ENCODE measurements at regions not wholly inside any gene's neighbourhood (a gene's known extent, or its start where the extent isn't known, plus 50 kb on each side); places are given as distances from the start of the nearest gene placed in this dataset.
"Not testable (repeated sequence)": the region's sequence is repeated elsewhere in the genome, so short reads cannot be mapped to it uniquely, and the experiment has no call there.

DNA sequence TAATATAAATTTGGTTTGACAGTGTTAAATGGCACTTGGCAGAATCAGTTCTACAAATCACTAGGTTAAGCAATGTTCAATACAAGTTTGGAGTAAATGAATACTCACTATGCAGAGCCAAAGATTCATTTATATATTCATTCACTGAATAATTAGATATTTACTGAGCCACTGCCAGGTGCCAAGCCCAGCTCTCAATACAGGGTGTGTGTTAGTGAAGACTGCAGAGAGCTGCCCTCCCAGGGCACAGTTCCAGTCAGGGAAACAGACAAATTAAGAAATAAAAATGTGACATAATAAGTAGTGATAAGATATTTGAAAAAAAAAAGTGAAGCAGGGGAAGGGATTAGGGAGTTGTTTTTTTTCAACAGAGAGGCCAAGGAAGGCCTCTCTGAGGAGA is 411.7 kb downstream of the KCNRG start:
- DNase-seq = no peak

GRCh38 chr13:50427511-50427910 is 412.3 kb downstream of the KCNRG start:
- DNase-seq = not testable (repeated sequence)

- no peak for DNase-seq
Measured at GRCh38 chr13:50428183-50428877, 413.1 kb downstream of the KCNRG start.

GRCh38 chr13:50435011-50435410 is 408.5 kb downstream of the DLEU7 start:
- no peak for DNase-seq

DNA sequence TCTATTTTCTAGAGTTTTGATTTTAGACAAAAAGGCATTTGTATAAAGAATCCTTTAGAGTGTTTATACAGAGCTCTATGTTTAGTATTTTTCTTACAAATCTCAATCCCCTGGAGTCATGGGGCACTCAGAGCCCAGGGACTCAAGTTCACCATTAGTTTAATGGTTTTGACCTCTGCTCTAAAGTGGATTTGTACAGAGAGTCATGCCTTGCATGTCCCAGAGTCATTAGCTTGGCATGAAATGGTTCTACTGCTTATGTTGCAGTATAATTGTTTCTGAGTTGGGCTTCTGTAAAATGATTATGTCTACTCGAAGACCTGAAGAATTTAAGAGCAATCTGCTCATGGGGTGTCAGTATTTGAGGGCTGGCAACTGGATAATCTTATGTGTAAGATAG is 406.2 kb downstream of the DLEU7 start:
- no peak for DNase-seq

- DNase-seq = no peak
Measured at GRCh38 chr13:50438351-50438750, 405.1 kb downstream of the DLEU7 start.

- no peak for DNase-seq
Measured at GRCh38 chr13:50441130-50441529, 402.4 kb downstream of the DLEU7 start.

GRCh38 chr13:50444726-50445125 is 398.8 kb downstream of the DLEU7 start:
- no peak for DNase-seq

DNA sequence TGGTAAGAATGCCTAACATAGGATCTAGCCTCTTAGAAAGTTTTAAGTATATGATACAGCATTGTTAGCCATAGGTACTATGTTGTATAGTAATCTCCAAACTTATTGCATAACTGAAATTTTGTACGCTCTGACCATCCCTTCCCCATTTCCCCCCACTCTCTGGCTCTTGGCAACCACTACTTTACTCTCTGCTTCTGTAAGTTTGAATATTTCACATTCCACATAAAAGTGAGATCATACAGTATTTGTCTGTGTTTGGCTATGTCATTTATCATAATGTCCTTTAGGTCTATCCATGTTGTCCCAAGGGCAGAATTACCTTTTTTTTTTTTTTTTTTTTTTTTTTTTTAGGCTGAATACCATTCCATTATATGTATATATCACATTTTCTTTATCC is 396.9 kb downstream of the DLEU7 start:
- DNase-seq = no peak

- no peak for DNase-seq
Measured at GRCh38 chr13:50448535-50448998, 394.9 kb downstream of the DLEU7 start.

DNA sequence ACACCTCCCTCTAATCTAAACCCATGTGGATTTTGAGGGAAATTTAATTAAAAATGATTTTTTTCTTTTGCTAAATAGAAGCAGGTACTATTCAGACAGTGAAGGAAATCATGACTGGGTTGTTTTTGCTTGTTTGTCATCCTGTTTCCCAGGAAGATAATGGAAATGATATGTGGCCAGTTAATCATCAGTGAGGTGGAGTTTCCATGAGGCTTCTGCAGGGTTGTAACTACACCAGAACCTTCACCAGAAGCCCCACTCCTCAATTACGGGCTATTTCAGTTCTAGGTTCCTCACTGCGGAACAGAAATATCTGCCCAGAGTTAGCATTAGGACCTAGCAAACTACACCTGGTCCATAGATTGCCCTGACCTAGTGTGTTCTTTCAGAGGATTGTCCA is 394.0 kb downstream of the DLEU7 start:
- DNase-seq = no peak

DNA sequence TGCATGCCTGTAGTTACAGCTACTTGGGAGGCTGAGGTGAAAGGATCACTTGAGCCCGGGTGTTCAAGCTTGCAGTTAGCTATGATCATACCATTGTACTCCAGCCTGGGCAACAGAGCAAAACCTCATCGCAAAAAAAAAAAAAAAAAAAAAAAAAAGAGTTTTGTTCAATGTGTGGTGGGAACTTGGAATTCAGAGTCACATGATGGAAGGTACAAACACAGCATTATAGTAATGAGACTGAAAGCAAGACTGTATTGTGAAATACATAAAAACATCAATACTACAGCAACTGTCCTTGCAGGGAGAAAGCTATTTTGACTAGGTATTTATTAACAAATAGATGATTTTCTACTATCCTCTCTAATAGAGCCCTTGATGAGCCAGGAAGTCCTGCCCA is 393.2 kb downstream of the DLEU7 start:
- no peak for DNase-seq

GRCh38 chr13:50451609-50452008 is 391.9 kb downstream of the DLEU7 start:
- DNase-seq = no peak

DNA sequence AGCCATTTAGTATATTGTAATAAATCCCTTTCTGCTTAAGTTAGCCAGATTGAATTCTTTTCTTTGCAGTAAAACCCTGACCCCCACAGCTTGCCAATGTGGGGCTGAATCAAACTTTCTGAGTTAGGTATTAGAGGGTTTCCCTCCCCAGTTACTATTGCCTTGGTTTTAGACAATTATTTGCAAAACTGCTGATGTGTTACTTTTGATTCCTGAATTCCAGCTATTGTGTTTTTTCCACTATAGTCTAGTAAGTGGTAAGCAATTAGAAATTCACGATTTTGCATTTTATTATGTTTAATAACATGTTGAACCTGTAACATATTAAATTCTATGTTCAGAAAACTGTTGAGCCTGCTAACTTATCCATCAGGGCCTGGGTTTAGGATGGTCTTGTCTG is 391.5 kb downstream of the DLEU7 start:
- DNase-seq = no peak

- no peak for DNase-seq
Measured at GRCh38 chr13:50452756-50453155, 390.7 kb downstream of the DLEU7 start.

GRCh38 chr13:50453188-50453587 is 390.3 kb downstream of the DLEU7 start:
- no peak for DNase-seq

GRCh38 chr13:50456111-50456510 is 387.4 kb downstream of the DLEU7 start:
- no peak for DNase-seq

DNA sequence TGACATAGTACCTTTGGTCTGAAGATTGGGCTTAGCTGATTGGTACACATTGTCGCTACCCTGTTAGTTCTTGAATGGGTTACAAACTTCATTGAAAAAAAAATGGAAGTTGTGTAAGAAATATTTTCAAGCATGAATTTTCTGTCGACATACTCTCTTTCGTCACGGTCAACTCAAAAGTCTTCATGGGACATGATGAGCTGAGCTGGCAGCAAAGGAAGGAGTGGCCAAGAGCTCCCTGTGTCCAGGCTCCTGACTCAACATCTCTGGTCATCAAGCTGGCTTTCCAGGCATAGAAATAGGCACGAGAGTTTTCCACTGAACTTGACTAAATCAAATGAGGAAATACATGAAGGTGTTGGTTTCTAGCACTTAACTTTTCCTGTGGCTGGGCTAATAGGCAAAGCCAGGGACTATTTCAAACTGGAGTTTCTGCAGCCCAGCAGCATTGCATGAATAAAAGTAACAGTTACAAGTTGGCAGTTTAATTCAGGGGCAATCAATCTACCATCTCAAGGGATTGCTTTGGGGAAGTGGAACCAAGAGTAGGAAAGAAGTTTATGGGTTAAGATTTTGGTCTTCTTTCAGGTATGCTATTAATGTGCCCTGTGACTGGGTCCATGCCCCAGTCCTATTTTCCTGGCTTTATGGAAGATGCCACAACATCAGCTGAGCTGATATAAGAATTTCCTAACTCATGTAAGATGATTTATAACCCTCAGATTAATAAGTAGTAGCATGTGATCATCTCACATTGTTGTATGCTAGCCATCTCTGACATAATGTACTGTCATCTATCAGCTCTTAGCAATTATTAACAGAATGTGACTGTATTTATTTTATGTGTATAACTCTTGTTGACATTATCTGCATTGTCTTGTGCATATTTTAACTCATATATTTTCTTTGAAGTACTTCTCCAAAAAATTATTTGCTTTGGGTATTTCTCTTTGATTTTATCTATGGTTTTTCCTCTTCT is 385.8 kb downstream of the DLEU7 start:
- DNase-seq = no peak

- no peak for DNase-seq
Measured at GRCh38 chr13:50459046-50459445, 384.4 kb downstream of the DLEU7 start.

DNA sequence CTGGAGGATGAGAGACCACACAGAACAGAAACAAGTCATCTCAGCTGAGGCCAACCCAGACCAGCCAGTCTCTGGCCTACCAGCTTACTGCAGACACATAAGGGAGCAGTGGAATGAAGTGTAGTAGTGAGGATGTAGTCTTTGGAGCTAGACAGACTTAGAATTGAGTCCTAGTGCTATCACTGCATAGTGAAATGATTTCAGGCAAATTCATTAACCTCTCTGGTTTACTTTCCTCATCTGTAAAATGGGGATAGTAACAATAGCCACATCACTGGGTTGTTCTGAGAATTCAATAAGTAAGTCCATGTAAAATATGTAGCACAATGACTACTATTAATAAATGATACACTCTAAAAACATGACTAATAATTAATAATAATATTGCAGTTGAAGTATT is 383.8 kb downstream of the DLEU7 start:
- no peak for DNase-seq

DNA sequence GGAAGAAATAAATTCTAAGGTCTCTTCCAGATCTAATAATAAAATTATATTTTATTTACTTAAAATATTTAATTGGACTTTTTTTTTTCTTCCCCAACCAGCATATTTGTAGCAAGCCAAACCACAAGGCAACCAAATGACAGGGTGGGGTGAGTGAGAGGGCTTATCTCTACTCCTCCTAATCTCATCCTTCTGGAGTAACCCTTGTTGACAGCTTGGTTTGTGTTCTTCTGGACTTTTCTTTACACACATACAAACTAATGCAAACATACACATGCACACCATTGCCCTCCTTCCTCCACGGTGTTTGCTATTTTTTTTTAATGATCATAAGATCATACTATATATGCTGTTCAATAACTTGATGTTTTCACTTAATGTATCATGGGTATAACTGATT is 383.1 kb downstream of the DLEU7 start:
- DNase-seq = no peak

DNA sequence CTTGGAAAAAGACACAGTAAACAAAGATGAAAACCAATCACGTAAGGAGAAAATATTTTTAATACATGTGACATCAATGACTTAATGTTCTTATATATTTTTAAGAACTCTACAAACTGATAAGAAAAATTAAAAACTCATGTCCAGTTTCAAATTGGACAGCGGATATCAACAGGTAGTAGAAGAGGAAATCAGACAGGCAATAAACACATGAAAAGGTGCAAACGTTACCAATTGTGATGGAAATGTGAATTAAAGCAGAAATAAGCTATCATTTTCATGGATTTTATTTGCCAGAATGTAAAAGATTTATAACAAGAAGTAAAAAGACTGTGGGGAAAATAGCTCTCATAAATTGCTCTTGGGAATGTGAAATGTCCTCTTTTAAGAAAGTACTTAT is 382.3 kb downstream of the DLEU7 start:
- no peak for DNase-seq

DNA sequence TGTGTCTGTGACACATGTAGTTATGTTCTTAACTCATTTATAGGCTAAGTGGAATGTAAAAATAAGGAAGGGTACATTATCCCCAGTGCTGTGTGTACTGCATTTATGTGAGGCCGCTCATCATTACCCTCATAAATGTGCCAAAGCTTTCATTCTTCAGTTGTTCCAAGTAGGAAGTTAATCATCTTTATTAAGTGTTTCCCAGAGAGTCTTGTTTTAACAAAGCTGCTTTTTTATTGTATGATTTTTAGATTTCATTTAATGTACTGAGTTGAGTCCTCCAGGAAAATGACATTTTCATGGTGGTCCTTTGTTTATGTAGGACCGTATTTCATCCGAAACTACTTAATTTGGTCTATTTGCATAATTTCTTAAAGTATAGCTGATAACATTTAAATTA is 379.8 kb downstream of the DLEU7 start:
- DNase-seq = no peak
